ENCODE measurements at regions not wholly inside any gene's neighbourhood (a gene's known extent, or its start where the extent isn't known, plus 50 kb on each side); places are given as distances from the start of the nearest gene placed in this dataset.

GRCh38 chr12:108033090-108033489 lies 96.0 kb upstream of the WSCD2 start:
- TF ChIP-seq CTCF (IDR thresholded peaks at IDR 0.05) (no peak), POLR2A (IDR thresholded peaks at IDR 0.05) (no peak)

Measured in adrenal gland (tissue), 5 donors.